ENCODE measurements at regions not wholly inside any gene's neighbourhood (a gene's known extent, or its start where the extent isn't known, plus 50 kb on each side); places are given as distances from the start of the nearest gene placed in this dataset.

GRCh38 chr1:119228335-119229080 is 88.1 kb upstream of the WARS2 start:
- H3K9ac ChIP-seq (ENCODE audit: low read length), result no peak overlapping the region
- no peak overlapping the region for H3K4me3 ChIP-seq (ENCODE audit: low read depth, low read length, poor library complexity, severe bottlenecking)
- H3K27ac ChIP-seq (ENCODE audit: low read depth, low read length, poor library complexity, severe bottlenecking), result no peak overlapping the region
- no peaks in the 10 kb centered on the region for H3K36me3 ChIP-seq (ENCODE audit: insufficient read depth, low read length)
- H3K9me2 ChIP-seq (ENCODE audit: low read depth, low read length), result no peaks in the 10 kb centered on the region
- no peaks in the 10 kb centered on the region for H4K20me1 ChIP-seq (ENCODE audit: insufficient read depth, low read length)
- H3K9me3 ChIP-seq (ENCODE audit: low read length), result no peaks in the 10 kb centered on the region
- no peaks in the 10 kb centered on the region for H3K79me2 ChIP-seq (ENCODE audit: insufficient read depth, low read length)
- no peaks in the 10 kb centered on the region for H3K27me3 ChIP-seq (ENCODE audit: insufficient read depth, low read length)
- H3K4me1 ChIP-seq (ENCODE audit: insufficient read depth, low read length, severe bottlenecking), result no peaks in the 10 kb centered on the region
- H3K4me2 ChIP-seq (ENCODE audit: low read length), result no peak overlapping the region
- H2AFZ ChIP-seq (ENCODE audit: low read length), result no peak overlapping the region
- TF ChIP-seq EZH2 (IDR thresholded peaks at IDR 0.05; ENCODE audit: borderline replicate concordance, low read length) (no peak), CTCF (IDR thresholded peaks at IDR 0.05; ENCODE audit: low read length) (no peak)
- H3F3A ChIP-seq (ENCODE audit: insufficient read depth, low read length), result no peaks in the 10 kb centered on the region

GRCh38 chr1:119235120-119235519 is 94.7 kb upstream of the WARS2 start:
- Histone ChIP-seq H3K9me2 (ENCODE audit: low read depth, low read length) (no peaks in the 10 kb centered on the region), H3K9me3 (ENCODE audit: low read length) (no peaks in the 10 kb centered on the region), H3K4me3 (ENCODE audit: low read depth, low read length, poor library complexity, severe bottlenecking) (no peak overlapping the region), H3K79me2 (ENCODE audit: insufficient read depth, low read length) (no peaks in the 10 kb centered on the region), H3F3A (ENCODE audit: insufficient read depth, low read length) (no peaks in the 10 kb centered on the region), H3K9ac (ENCODE audit: low read length) (no peak overlapping the region), H4K20me1 (ENCODE audit: insufficient read depth, low read length) (no peaks in the 10 kb centered on the region), H3K27me3 (ENCODE audit: insufficient read depth, low read length) (no peaks in the 10 kb centered on the region), H3K4me2 (ENCODE audit: low read length) (no peak overlapping the region), H3K36me3 (ENCODE audit: insufficient read depth, low read length) (no peaks in the 10 kb centered on the region), H2AFZ (ENCODE audit: low read length) (no peak overlapping the region), H3K4me1 (ENCODE audit: insufficient read depth, low read length, severe bottlenecking) (no peaks in the 10 kb centered on the region), H3K27ac (ENCODE audit: low read depth, low read length, poor library complexity, severe bottlenecking) (no peak overlapping the region)
- TF ChIP-seq CTCF (IDR thresholded peaks at IDR 0.05; ENCODE audit: low read length) (no peak), EZH2 (IDR thresholded peaks at IDR 0.05; ENCODE audit: borderline replicate concordance, low read length) (no peak)

GRCh38 chr1:119245881-119246280 is 105.4 kb upstream of the WARS2 start:
- H3K9ac ChIP-seq (ENCODE audit: low read length), result no peak overlapping the region
- H2AFZ ChIP-seq (ENCODE audit: low read length), result no peak overlapping the region
- no peaks in the 10 kb centered on the region for H3K79me2 ChIP-seq (ENCODE audit: insufficient read depth, low read length)
- no peaks in the 10 kb centered on the region for H3K36me3 ChIP-seq (ENCODE audit: insufficient read depth, low read length)
- no peaks in the 10 kb centered on the region for H3K27me3 ChIP-seq (ENCODE audit: insufficient read depth, low read length)
- H3K4me1 ChIP-seq (ENCODE audit: insufficient read depth, low read length, severe bottlenecking), result no peaks in the 10 kb centered on the region
- H3K9me3 ChIP-seq (ENCODE audit: low read length), result no peaks in the 10 kb centered on the region
- no peaks in the 10 kb centered on the region for H3K9me2 ChIP-seq (ENCODE audit: low read depth, low read length)
- H3K4me2 ChIP-seq (ENCODE audit: low read length), result no peak overlapping the region
- no peak overlapping the region for H3K27ac ChIP-seq (ENCODE audit: low read depth, low read length, poor library complexity, severe bottlenecking)
- H4K20me1 ChIP-seq (ENCODE audit: insufficient read depth, low read length), result no peaks in the 10 kb centered on the region
- no peaks in the 10 kb centered on the region for H3F3A ChIP-seq (ENCODE audit: insufficient read depth, low read length)
- TF ChIP-seq EZH2 (IDR thresholded peaks at IDR 0.05; ENCODE audit: borderline replicate concordance, low read length), result no peak
- no peak for TF ChIP-seq CTCF (IDR thresholded peaks at IDR 0.05; ENCODE audit: low read length)
- no peak overlapping the region for H3K4me3 ChIP-seq (ENCODE audit: low read depth, low read length, poor library complexity, severe bottlenecking)
